ENCODE measurements at regions not wholly inside any gene's neighbourhood (a gene's known extent, or its start where the extent isn't known, plus 50 kb on each side); places are given as distances from the start of the nearest gene placed in this dataset.

DNA sequence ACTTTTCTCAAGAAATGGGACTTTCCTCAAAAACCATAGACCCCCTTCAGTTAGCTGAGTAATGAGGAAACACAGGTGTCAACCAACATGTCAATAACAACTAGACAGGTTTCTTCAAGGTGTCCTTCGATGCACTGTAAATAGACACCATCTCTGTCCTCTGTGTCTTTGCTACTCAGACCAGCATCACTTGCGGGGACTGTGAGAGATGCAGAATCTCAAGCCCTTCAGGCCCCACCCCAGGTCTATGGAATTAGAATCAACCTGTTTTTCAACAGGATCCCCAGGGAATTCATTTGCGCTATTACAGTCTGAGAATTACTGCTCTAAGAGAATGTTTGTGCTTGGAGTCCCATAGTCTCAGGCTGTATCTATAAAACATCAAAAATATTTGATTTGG, 469.9 kb downstream of the COG6 start:
- no peaks in the 10 kb centered on the region for H4K20me1 ChIP-seq (ENCODE audit: control insufficient read depth, extremely low read depth, insufficient read depth, low read length)
- no peak overlapping the region for H3K27ac ChIP-seq (ENCODE audit: insufficient read depth, low read length)
- no peaks in the 10 kb centered on the region for H3K79me2 ChIP-seq (ENCODE audit: control insufficient read depth, insufficient read depth, low read length)
- no peaks in the 10 kb centered on the region for H3K27me3 ChIP-seq (ENCODE audit: control insufficient read depth, insufficient read depth, low read length)
- no peak overlapping the region for H3K9ac ChIP-seq (ENCODE audit: insufficient read depth, low read length)
- no peaks in the 10 kb centered on the region for H3K9me3 ChIP-seq (ENCODE audit: control insufficient read depth, insufficient read depth, low read depth, low read length)
- no peak overlapping the region for H3K4me3 ChIP-seq (replicated peaks in 1 of 4; ENCODE audit: control extremely low read depth in 1 of 4, insufficient read depth in 1 of 4, low read depth in 3 of 4, low read length in 4 of 4)
- no peak overlapping the region for H3K4me2 ChIP-seq (ENCODE audit: extremely low read depth, insufficient read depth, low read length)
- no peaks in the 10 kb centered on the region for H3K36me3 ChIP-seq (ENCODE audit: control insufficient read depth, insufficient read depth, low read length)
- TF ChIP-seq EZH2 (IDR thresholded peaks at IDR 0.05; ENCODE audit: low read length, missing control alignments): no peak
- TF ChIP-seq, protein P1, sequence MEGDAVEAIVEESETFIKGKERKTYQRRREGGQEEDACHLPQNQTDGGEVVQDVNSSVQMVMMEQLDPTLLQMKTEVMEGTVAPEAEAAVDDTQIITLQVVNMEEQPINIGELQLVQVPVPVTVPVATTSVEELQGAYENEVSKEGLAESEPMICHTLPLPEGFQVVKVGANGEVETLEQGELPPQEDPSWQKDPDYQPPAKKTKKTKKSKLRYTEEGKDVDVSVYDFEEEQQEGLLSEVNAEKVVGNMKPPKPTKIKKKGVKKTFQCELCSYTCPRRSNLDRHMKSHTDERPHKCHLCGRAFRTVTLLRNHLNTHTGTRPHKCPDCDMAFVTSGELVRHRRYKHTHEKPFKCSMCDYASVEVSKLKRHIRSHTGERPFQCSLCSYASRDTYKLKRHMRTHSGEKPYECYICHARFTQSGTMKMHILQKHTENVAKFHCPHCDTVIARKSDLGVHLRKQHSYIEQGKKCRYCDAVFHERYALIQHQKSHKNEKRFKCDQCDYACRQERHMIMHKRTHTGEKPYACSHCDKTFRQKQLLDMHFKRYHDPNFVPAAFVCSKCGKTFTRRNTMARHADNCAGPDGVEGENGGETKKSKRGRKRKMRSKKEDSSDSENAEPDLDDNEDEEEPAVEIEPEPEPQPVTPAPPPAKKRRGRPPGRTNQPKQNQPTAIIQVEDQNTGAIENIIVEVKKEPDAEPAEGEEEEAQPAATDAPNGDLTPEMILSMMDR (conservative IDR thresholded peaks at IDR 0.05 in 1 of 2, IDR thresholded peaks at IDR 0.05 in 1 of 2; ENCODE audit: low read depth in 1 of 2, low read length in 2 of 2): no peak
- no peak overlapping the region for H2AFZ ChIP-seq (ENCODE audit: low read length)
- no peaks in the 10 kb centered on the region for H3K4me1 ChIP-seq (ENCODE audit: control insufficient read depth, extremely low read depth, insufficient read depth, low read length)
- DNase-seq (ENCODE audit: low read depth in 2 of 2): no peak

DNA sequence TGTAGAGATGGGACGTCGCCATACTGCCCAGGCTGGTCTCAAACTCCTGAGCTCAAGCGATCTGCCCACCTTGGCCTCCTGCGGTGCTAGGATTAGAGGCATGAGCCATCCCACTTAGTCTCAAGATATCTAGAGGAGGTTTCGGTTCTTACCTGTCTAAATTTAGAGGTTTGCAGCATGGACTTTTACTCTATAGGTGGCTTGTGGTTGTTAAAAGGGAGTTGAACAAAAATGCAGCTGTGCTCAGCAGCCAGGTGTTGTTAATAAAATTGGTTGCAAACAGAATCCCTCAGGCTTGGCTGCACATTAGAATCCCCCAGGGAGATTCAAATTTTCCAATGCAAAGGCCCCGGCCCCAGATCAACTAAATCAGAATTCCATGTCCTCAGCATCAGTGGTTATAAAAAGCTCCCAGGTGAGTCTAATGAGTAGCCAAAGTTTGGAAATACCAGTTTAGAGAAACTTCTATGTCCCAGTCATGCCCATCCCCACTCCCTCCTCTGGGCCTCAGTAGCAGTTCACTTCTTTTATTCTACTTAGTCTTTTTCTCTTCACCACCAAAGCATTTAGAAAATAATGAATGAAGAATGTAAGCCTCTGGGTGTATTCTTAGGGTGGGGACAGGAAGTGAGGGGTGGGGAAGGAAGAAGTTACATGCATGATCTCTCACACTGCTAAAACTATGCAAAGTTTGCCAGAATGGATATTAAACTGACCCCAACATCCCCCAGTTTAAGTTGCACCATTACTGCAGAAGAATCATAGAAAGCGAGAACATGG, 471.0 kb downstream of the COG6 start:
- no peaks in the 10 kb centered on the region for H3K36me3 ChIP-seq (ENCODE audit: control insufficient read depth, insufficient read depth, low read length)
- no peaks in the 10 kb centered on the region for H3K9me3 ChIP-seq (ENCODE audit: control insufficient read depth, insufficient read depth, low read depth, low read length)
- no peak for TF ChIP-seq EZH2 (IDR thresholded peaks at IDR 0.05; ENCODE audit: low read length, missing control alignments)
- TF ChIP-seq, protein P1 (conservative IDR thresholded peaks at IDR 0.05 in 1 of 2, IDR thresholded peaks at IDR 0.05 in 1 of 2; ENCODE audit: low read depth in 1 of 2, low read length in 2 of 2): no peak
- no peak overlapping the region for H3K27ac ChIP-seq (ENCODE audit: insufficient read depth, low read length)
- no peaks in the 10 kb centered on the region for H4K20me1 ChIP-seq (ENCODE audit: control insufficient read depth, extremely low read depth, insufficient read depth, low read length)
- H3K9ac ChIP-seq (ENCODE audit: insufficient read depth, low read length): no peak overlapping the region
- H3K79me2 ChIP-seq (ENCODE audit: control insufficient read depth, insufficient read depth, low read length): no peaks in the 10 kb centered on the region
- H3K4me2 ChIP-seq (ENCODE audit: extremely low read depth, insufficient read depth, low read length): no peak overlapping the region
- no peak for DNase-seq (ENCODE audit: low read depth in 2 of 2)
- no peak overlapping the region for H2AFZ ChIP-seq (ENCODE audit: low read length)
- no peaks in the 10 kb centered on the region for H3K27me3 ChIP-seq (ENCODE audit: control insufficient read depth, insufficient read depth, low read length)
- no peak overlapping the region for H3K4me3 ChIP-seq (replicated peaks in 1 of 4; ENCODE audit: control extremely low read depth in 1 of 4, insufficient read depth in 1 of 4, low read depth in 3 of 4, low read length in 4 of 4)
- no peaks in the 10 kb centered on the region for H3K4me1 ChIP-seq (ENCODE audit: control insufficient read depth, extremely low read depth, insufficient read depth, low read length)

DNA sequence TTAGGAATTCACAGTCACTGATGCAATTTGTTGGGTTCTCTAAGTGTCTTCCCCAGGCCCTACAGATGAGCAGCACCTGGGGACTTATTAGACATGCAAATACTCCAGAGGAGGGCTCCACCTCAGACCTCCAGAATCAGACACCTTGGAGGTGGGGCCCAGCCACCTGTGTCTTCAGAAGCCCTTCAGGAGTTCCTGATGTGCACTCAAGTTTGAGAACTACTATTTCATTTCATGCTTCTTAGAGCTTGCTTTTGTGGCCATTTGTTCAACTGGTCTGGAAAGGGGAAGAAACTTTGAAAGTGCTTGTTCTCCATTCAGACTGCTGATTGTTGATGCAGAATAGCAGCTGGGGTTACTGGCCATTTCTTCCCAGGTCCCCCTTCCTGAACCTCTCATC, 472.0 kb downstream of the COG6 start:
- no peaks in the 10 kb centered on the region for H3K27me3 ChIP-seq (ENCODE audit: control insufficient read depth, insufficient read depth, low read length)
- H4K20me1 ChIP-seq (ENCODE audit: control insufficient read depth, extremely low read depth, insufficient read depth, low read length): no peaks in the 10 kb centered on the region
- no peaks in the 10 kb centered on the region for H3K4me1 ChIP-seq (ENCODE audit: control insufficient read depth, extremely low read depth, insufficient read depth, low read length)
- DNase-seq (ENCODE audit: low read depth in 2 of 2): no peak
- H2AFZ ChIP-seq (ENCODE audit: low read length): no peak overlapping the region
- H3K4me3 ChIP-seq (replicated peaks in 1 of 4; ENCODE audit: control extremely low read depth in 1 of 4, insufficient read depth in 1 of 4, low read depth in 3 of 4, low read length in 4 of 4): no peak overlapping the region
- TF ChIP-seq, protein P1 (conservative IDR thresholded peaks at IDR 0.05 in 1 of 2, IDR thresholded peaks at IDR 0.05 in 1 of 2; ENCODE audit: low read depth in 1 of 2, low read length in 2 of 2): no peak
- no peak for TF ChIP-seq EZH2 (IDR thresholded peaks at IDR 0.05; ENCODE audit: low read length, missing control alignments)
- H3K36me3 ChIP-seq (ENCODE audit: control insufficient read depth, insufficient read depth, low read length): no peaks in the 10 kb centered on the region
- H3K27ac ChIP-seq (ENCODE audit: insufficient read depth, low read length): no peak overlapping the region
- H3K4me2 ChIP-seq (ENCODE audit: extremely low read depth, insufficient read depth, low read length): no peak overlapping the region
- no peak overlapping the region for H3K9ac ChIP-seq (ENCODE audit: insufficient read depth, low read length)
- H3K9me3 ChIP-seq (ENCODE audit: control insufficient read depth, insufficient read depth, low read depth, low read length): no peaks in the 10 kb centered on the region
- H3K79me2 ChIP-seq (ENCODE audit: control insufficient read depth, insufficient read depth, low read length): no peaks in the 10 kb centered on the region

Data from fibroblast of lung (primary cell).